ENCODE measurements at regions not wholly inside any gene's neighbourhood (a gene's known extent, or its start where the extent isn't known, plus 50 kb on each side); places are given as distances from the start of the nearest gene placed in this dataset.
A peak's percentile ranks its signal among the peaks of the same experiment; 100 is the strongest.

DNA sequence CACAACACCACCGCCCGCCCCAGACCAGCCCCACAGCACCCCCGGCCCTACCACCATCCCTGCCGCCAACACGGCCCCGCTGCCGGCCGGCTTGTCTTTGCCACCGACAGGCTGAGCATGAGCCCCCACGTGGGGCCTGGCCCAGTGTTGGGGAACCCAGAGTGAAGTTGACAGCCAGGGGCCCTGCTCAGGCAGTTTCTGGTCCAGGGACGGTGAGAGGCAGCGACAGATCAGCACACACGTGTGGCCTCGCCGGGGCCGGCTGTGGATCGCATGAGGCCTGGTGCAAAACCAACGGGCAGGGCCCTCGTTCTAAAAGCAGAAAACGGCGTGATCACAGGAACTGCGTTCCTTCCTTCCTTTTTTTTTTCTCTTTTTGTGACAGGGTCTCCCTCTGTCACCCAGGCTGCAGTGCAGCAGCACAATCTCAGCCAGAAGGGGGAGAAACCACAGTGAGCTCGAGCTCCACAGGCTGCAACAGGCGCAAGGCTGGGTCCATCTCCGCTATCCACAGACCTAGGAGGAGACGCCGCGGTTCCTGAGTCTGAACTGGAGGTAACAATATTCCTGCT, 50.5 kb upstream of the FBRSL1 start:
- no peak for DNase-seq

DNA sequence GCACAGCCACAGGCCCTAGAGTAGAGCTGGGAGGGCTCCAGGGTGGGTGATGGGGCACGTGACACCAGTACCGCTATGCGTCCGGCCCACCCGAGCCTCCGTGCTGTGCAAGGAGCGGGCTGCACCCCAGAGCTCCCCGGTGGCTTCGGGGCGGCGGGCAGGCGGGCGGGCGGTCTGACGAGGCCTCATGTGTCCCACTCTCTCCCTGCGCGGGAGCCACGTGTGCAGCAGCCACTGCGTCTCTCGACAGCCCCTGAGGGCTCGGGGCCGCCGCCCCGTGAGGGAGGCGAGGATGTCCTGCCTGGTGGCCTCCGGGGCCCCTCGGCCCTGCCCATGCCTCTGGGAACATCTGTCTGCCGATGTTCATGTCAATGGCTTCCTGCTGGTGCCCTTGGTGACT, 51.2 kb upstream of the FBRSL1 start:
- DNase-seq = no peak

DNA sequence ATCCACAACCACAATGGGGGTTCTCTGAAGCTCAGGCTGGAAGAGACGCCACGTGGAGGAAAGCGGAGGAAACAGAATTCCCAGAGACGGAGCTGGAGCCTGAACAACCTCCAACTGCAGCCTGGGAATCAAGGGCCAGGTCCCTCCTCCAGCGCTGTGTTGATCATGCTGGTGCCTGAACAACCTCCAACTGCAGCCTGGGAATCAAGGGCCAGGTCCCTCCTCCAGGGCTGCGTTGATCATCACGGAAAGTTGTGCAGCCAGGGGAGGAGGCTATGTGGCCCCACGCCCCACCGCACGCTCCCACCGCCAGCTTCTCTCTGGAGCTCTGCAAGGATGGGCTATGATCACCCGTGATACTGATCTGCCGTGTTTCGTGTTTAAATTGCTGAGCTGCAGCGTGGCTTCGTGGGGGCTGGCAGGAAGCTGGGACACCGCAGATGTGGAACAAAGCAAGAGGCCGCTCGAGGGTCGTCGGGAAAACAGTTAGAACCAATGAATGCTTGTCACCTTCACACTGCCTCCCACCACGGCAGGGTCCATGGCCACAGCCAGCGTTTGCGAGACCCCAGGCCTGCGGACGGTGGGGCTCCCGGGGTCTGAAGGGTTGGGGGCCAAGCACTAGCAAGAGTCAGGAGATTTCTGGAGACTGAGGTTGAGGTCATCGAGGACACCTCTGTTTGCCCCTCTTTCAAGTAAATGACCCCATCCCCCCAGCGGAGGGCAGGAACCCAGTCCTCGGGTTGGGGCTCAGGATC, 51.8 kb upstream of the FBRSL1 start:
- DNase-seq = no peak

DNA sequence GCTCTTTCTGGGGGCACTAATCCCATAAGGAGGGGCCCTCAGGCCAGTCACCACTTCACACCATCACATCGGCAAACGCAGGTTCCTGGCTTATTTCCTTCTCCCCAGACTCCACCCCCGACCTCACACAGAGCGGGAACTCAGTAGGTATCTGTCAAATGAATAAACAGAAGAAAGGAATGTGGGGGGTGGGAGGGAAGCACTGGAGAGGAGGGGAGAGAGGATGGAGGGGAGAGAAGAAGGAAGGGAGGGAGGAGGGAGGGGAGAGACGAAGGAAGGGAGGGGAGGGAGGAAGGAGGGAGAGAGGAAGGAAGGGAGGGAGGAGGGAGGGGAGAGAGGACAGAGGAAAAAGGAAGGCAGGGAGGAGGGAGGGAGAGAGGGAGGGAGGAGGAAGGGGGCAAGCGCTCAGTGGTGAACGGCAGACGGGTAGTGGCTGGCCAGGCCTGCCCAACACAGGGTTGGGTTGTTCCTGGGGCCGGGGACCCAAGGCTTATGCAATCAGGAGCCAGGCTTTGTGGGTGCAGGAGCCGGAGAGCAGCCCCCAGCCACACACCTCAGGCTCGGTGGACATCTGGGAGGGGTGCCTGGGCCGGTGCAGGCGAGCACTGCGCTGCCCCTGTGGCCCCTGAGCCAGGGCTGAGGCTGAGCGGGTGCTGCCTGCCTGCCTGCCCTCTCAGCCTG, 52.6 kb upstream of the FBRSL1 start:
- DNase-seq = no peak

DNA sequence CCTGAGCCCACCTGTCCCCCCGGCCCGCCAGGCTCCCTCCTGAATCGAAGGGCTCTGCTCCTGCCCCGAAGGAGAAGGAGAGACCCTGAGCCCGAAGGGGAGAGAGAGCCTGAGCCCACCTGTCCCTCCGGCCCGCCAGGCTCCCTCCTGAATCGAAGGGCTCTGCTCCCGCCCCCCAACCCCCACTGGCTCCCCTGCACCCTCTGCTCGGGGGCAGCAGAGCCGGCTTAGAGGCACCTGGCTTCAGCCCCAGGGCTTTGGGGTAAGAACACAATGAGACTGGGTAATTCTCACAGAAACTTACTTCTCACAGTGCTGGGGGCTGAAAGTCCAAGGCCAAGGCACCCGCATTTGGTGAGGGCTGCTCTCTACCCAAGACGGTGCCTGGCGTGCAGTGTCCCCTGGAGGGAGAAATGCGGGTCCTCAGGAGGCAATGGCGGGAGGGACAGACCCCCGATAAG, 53.1 kb upstream of the FBRSL1 start:
- DNase-seq = no peak

DNA sequence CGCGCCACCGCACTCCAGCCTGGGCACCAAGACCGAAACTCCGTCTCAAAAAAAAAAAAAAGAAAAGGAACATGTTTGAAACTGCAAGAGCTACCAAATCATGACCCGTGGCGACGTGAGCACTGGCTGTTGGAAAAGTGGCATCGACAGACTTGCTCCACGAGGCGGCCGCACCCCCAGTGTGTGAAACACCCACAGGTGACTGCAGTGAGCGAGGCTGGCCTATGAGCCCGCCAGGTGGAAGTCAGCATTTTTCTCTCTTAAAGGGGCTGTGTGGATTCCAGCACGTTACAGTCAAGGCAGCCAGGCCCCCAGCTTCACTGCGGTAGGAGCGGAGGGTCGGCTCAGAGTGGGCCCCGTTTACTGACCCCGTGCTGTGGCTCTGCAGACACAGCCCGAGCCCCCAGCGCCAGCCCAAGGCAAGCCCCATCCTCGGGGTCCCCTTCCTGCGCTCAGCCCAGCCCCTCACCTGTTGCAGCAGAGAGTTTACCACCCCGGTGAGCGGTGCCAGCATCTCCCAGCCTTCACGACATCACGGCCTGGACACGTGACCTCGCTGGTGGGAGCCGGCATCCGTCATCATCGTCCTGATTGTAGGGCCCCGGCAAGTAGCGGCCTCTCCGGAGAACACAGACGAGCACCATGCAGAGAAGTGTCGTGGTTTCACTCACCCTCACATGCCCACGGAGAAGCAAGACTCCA, 54.3 kb upstream of the FBRSL1 start:
- no peak for DNase-seq

DNA sequence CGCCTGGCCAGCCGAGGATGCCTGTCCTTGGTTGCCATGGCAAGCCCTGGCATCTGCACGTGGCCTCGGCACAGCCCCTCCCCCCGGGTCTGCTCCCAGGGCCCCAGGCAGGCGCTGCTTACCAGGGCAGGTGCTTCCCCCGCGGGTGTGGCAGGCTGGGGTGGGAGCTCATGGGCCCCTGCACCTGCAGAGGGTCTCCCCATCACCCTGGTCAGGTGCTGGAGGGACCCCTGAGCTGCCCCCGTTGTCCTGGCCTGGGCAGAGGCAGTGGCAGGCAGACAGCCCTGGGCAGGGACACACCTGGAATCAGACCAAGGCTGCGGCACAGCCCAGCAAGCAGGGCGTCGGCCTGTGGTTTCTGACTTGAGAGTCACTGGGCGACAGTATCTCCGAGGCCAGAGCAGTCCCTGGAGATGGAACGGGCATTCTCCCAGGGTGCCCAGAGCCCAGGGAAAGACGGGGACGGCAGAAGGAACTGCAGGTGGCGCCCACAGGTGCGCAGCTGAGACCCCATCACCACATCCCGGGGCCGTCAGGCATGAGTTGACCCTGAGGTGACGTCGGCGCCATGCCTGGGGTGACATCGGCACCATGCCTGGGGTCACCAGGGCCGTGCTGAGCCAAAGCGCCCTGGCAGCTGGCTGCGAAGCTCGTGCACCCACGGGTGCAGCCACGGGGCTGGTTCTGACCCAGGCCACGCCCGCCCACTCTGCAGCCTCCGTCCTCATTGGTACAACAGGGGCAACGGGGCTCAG, 56.1 kb upstream of the FBRSL1 start:
- no peak for DNase-seq

DNA sequence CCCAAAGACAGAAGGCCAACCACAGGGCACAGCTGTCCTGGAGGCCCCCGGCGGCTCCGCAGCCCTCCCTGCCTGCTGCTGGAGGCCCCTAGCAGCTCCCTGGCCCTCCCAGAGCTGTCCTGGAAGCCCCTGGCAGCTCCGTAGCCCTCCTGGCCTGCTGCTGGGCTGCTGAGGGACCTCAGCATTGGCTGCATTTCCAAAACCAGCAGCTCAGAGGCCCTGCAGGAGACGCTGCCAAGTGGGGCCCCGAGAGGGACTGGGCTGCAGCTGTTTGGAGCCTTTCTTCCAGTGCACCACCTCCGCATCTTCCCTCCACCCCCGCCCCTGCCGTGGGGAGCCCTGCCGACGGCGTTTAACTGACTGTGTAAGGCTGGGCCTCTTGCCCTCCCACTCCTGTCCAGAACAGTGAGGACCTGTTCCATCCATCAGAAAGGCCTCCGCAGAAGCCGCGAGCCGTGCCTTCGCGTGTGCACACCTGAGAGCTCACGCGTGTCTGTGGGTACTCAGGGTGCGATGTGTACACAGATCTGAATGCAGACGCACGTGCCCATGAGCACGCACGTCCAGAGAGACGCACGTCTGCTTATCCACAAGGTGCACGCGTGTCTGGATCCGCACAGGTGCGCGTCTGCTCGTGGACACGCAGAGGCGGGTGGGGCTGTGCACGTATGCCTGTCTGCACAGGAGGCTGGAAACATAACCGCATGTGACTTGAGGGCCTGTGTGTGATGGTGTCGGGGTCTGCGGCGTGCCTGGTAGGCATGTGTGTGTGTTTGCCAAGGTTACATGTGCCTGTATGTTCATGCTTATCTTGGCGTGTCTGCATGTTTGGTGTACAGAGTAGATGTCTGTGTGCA, 57.0 kb upstream of the FBRSL1 start:
- no peak for DNase-seq

DNA sequence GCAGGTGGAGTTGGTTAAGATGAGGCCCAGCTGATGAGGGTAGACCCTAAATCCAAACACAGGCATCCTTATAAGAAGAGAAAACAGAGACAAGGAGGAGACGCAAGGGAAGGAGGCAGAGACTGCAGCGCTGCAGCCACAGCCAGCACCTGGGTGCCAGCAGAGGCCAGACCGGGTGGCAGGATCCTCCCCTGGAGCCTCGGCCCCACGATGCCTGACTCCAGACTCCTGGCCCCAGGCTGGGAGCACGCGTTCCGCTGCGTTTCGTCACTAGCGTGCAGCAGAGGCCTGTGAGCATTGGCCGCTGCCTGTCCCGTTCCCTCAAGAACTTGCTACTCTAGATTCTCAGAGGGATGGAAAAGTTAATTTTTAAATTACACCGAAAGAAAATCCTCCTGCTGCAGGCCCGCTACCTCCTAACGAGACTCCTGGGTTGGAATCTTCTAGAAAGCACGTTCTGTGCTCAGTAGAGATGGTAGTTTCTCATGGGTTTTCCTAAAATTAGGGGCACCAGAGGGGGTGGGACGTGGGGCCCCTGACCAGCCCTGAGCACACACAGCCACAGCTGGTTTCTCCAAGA, 57.7 kb upstream of the FBRSL1 start:
- DNase-seq = no peak

DNA sequence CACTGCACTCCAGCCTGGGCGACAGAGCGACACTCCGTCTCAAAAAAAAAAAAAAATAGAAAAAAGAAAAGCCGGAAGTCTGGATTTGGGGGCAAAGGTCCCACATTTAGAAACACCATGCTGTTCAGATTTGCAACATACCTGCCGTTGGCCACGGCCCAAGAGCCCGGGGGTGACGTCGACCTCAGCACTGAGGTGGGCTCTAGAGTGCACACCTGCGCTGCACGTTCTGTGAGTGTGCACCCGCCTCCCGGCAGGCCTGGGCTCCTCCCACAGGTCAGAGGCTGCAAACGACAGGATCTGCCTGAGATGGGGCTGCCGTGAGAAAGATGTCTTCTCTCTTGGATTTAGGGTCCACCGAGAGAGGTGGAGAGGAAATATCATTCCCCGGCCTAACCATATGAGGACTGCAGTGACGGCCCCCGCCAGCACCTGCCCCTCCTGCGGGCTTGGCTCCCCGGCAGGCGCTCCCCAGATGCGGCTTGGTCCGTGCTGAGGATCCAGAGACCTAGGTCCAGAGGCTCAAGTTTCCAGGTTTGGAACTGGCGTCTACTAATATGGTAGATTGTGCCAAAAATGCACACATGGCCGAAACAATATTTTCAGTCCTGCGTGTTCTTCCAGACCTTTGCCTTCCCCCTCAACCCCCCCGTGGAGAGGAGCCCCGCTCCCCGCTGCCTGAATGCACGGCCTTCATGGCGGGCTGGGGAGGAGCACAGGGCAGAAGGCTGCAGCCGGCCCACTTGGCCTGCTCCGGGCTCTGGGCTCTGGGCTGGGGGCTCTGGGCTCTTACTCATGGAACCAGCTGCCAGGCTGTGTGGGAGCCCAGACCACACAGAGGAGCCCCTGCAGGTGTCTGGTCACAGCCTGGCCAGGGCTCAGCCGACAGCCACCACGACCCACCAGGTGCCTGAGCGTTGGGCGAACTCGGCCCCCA, 58.8 kb upstream of the FBRSL1 start:
- no peak for DNase-seq

DNA sequence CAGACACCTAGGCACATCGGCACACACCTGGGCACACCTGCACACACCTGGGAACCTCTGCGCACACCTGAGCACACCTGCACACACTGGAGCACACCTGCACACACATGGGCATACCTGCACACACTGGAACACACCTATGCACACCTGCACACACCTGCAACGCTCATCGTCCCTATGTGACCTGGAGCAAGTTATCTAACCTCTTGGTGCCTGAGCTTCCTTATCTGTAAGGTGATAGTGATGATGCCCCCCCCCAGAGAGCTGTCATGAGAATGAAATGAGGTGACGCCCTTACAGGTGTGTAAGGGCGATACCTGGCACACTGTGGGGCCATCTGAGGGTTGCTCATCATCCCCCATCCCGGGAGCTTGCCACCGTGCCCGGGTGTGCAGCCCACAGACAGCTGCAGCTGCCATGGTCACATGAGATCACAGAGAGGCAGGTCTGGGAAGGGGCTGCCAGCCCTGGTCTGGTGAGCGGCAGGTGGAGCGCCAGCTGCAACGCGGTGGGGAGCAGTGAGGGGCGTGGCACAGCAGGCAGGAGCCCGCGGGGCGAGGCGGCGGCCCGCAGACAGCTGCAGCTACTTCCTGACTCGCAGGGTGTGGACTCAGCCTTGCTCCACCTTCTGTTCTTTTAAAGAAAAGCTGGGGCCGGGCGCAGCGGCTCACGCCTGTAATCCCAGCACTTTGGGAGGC, 59.9 kb upstream of the FBRSL1 start:
- DNase-seq = peak; percentile 14

DNA sequence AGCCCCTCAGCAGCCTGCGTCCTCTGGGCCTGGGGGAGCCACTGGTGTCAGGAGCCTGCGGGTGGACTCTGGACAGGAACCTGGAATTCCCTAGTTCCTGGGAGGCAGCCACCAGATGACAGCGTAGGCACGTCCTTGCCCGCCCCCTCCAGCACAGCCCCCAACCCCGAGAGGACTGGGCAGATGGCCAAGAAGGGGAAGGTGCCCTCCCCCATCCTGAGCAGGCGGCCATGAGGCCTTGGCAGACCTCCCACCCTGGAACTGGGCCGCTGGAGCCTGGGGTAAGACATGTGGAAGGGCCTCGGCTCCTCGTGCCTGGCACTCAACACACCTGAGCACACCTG, 60.4 kb upstream of the FBRSL1 start:
- no peak for DNase-seq

DNA sequence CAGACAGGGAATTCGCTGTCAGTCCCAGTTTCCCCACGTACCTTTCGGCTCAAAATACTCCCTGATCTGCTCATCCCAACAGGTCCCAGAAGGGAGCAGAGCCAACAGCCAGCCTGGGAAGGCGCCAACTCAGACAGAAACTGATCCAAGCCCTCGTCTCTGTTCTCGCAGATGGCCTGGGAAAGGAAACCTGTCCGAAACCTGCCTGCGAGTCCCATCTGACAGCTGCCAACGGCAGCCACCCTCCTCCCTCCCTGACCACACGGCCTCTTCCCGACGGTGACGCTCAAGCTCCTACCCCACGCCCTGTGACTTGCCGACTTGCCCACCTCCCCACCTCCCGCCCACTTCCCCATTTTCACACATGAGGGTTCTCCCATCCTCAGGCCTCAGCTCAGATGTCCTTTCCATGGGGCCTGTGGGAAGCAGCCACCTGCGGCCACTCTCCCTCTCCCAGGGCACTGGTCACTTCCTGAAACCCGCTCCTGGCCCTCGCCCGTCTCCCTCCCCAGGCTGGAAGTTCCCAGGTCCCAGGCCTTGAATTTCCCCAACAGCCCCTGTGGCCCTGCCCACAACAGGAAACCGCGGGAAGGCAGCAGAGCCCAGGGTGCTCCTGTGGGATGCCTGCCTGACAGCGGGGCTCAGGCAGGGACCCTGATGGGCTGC, 60.9 kb upstream of the FBRSL1 start:
- DNase-seq = no peak

DNA sequence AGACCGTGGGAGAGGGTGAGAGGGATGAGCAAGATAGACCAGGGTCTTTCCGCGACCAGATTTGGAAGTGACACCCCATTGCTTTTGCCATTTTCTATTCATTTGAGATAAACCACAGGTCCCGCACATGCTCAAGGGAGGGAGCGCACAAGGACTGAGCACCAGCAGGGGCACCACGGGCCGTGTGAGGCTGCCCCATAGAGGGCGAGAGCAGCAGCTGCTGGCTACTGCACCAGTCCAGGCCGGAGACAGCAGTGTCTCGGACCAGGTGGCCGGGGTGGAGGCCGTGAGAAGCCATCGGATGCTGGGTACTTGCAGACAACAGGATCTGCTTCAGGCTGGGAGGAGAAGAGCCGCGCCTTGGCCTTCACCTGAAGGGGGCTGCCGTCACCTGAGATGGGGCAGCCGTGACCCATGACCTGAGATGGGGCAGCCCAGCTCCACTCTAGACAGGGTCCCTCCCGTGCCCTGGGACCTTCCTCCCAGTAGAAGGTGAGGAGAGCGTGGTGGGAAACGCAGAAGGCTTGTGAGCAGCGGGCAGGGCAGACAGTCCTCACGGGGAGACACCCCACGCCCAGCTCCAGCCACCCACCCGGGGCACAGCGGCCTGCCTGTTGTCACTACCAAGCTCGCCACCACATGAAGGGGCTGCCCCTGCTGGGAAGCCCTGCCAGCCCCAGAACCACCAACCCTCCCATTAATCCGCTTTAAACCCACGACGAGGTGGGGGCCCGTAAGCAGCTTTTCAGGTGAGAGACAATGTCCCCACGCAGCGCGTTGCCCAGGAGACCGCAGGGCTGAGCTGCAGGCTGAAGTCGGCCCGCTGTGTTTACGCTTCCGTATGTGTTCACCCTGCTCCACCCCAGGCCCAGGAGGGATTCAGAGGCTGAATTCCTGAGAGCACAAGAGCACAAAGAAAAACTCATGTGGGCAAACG, 61.7 kb upstream of the FBRSL1 start:
- no peak for DNase-seq

DNA sequence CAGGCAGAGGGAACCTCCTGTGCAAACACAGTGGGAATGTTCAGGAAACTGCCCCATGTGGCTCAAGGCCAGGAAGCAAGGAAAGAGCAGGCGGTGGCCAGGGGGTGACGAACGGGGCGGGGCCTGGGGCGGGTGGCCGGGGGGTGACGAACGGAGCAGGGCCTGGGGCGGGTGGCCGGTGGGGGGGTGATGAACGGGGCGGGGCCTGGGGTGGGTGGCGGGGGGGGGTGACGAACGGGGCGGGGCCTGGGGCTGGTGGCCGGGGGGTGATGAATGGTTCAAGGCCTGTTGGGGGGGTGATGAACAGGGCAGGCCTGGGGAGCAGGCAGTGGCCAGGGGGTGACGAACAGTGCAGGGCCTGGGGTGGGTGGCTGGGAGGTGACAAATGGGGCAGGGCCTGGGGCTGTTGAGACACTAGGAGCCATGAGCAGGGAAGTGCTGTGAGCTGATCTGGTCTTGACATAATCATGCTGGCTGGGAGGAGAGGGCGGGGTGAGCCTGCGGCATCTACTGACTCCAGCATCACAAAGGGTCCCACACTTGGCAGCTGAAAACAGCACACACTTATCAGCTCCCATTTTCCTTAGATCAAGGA, 62.7 kb upstream of the FBRSL1 start:
- no peak for DNase-seq

DNA sequence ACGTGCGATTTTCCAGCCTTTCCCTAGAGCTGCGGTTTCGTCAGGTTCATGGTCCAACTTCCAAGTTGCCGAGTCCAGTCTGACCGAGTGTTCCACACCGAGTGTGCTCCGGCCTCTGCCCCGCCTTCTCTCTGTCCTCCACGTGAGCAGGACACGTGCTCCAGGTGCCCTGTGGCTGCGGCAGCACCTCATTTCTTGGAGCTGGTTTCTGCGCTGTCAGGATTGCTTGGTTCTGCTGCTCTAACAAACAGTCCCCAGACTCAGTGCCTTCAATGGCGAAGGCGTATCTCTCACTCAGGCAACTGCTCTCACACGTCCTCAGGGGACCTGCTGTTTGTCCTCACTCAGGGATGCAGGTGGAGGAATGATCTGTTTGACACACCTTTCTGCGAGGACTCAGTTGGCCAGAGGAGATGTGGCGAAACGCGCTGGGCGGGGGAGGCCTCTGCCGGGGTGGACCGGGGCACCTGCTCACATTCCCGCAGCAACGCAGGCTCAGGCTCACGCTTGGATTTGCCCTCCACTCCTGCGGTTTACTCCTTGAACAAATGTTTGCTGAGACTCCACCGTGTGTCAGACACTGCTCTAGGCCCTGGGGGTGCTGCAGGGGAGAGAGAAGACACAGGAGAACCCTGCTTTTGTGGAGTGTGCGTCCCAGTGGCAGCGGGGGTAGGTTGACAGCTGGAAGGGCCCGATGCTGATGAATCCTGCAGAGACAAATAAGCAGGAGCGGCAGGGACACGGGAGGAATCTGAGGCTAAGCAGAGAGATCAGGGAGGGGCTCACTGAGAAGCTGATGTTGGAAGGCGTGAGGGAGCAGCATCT, 63.4 kb upstream of the FBRSL1 start:
- DNase-seq = no peak

DNA sequence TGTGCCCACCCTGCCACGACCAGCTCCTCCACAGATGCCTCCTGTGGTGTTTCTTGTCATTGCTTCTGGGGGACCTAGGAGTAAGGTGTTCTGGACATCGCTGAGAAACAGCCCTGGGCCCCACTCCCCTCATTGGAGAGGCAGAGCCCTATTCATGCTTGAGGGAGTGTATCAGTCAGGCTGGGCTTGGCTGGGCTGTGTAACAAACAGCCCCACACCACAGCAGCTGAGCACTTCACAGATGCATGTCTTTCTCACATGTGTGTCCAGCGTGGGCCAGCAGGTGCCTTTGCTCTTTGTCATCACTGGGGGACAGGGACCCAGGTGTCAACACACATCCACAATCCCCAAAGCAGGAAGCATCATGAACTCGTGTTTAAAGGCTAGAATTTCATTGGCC, 65.1 kb upstream of the FBRSL1 start:
- DNase-seq = no peak
